ENCODE measurements at regions not wholly inside any gene's neighbourhood (a gene's known extent, or its start where the extent isn't known, plus 50 kb on each side); places are given as distances from the start of the nearest gene placed in this dataset.

DNA sequence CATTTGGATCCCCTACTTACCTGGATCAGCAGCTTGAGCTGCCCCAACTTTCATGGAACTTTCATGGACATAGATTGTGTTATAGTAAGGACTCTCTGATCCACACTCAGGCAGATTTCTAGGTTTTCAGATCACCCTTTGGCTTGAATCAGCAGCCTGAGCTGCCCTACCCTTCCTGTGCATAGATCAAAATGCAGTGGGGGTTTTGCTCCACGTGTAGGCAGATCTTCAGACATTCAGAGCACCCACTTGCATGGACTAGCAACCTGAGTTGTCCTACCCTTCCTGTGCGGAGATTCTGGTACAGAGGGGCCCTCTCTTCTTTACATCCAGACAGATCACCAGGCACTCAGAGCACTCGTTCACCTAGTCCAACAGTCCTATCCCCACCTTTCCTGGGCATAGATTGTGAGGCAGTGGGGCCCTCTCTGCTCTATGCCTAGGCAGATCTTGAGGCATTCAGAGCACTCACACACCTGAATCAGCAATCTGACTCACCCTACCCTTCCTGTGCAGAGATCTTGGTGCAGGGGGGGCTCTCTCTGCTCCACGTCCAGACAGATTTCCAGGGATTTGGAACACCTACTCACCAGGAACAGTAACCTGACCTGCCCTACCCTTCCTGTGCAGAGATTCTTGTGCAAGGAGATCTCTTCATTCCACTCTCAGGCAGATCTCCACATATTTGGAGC is 705.2 kb upstream of the NRSN1 start:
- TF ChIP-seq, protein P1, sequence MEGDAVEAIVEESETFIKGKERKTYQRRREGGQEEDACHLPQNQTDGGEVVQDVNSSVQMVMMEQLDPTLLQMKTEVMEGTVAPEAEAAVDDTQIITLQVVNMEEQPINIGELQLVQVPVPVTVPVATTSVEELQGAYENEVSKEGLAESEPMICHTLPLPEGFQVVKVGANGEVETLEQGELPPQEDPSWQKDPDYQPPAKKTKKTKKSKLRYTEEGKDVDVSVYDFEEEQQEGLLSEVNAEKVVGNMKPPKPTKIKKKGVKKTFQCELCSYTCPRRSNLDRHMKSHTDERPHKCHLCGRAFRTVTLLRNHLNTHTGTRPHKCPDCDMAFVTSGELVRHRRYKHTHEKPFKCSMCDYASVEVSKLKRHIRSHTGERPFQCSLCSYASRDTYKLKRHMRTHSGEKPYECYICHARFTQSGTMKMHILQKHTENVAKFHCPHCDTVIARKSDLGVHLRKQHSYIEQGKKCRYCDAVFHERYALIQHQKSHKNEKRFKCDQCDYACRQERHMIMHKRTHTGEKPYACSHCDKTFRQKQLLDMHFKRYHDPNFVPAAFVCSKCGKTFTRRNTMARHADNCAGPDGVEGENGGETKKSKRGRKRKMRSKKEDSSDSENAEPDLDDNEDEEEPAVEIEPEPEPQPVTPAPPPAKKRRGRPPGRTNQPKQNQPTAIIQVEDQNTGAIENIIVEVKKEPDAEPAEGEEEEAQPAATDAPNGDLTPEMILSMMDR (IDR thresholded peaks at IDR 0.05) = no peak
- TF ChIP-seq POLR2A (IDR thresholded peaks at IDR 0.05) = no peak
